Neuronal stem cell (in vitro differentiated cells): ENCODE measurements at regions not wholly inside any gene's neighbourhood (a gene's known extent, or its start where the extent isn't known, plus 50 kb on each side); places are given as distances from the start of the nearest gene placed in this dataset.
"Not testable (repeated sequence)": the region's sequence is repeated elsewhere in the genome, so short reads cannot be mapped to it uniquely, and the experiment has no call there.

Source experiments
- DNase-seq: peaks from one replicate; pipeline ENCODE4 v3.0.0-alpha.2; 2013; ENCODE audit warnings: low spot score
- H2AFZ ChIP-seq: one replicate; pipeline ENCODE4 v1.6.1; 2013; ENCODE audit warnings: mild to moderate bottlenecking, low read length, inconsistent platforms
- H2AK5ac ChIP-seq: 2 replicates; pipeline ENCODE4 v1.6.1; 2013; ENCODE audit warnings: low read depth, mild to moderate bottlenecking, inconsistent platforms, low read length, moderate library complexity, mixed read lengths
- H2BK120ac ChIP-seq: 2 replicates; pipeline ENCODE4 v1.6.1; 2013; ENCODE audit warnings: low read depth, mild to moderate bottlenecking, inconsistent platforms, low read length, moderate library complexity, mixed read lengths
- H2BK12ac ChIP-seq: one replicate; pipeline ENCODE4 v1.6.1; 2013; ENCODE audit warnings: low read length, inconsistent platforms
- H2BK15ac ChIP-seq: 2 replicates; pipeline ENCODE4 v1.6.1; 2013; ENCODE audit warnings: mild to moderate bottlenecking, low read length, inconsistent platforms, mixed read lengths
- H2BK5ac ChIP-seq: one replicate; pipeline ENCODE4 v1.6.1; 2013; ENCODE audit warnings: inconsistent platforms, mild to moderate bottlenecking, low read length, moderate library complexity
- H3K14ac ChIP-seq: one replicate; pipeline ENCODE4 v1.6.1; 2013; ENCODE audit warnings: low read length, inconsistent platforms
- H3K18ac ChIP-seq: 2 replicates; pipeline ENCODE4 v1.6.1; 2013; ENCODE audit warnings: low read length, inconsistent platforms
- H3K23ac ChIP-seq: 2 replicates; pipeline ENCODE4 v1.6.1; 2013; ENCODE audit warnings: low read depth, mild to moderate bottlenecking, mixed read lengths, low read length, inconsistent platforms; ENCODE audit not compliant: poor library complexity
- H3K27ac ChIP-seq: replicated peaks from 3 replicates; pipeline ENCODE4 v1.5.1; 2013; ENCODE audit warnings: low read length, inconsistent platforms
- H3K27me3 ChIP-seq, 3 experiments: 2 replicates each; pipeline ENCODE4 v1.6.1; 2013; ENCODE audit warnings: low read length in 3 of 3, mild to moderate bottlenecking in 2 of 3, inconsistent platforms in 1 of 3, low read depth in 1 of 3, mixed read lengths in 1 of 3, moderate library complexity in 1 of 3; ENCODE audit not compliant: control insufficient read depth in 3 of 3, insufficient read depth in 3 of 3
- H3K36me3 ChIP-seq, 2 donors: replicated peaks in 1 of 2; 2 replicates each; pipeline ENCODE4 v1.6.1; 2013; ENCODE audit warnings: low read length in 2 of 2; ENCODE audit not compliant: control insufficient read depth in 2 of 2, insufficient read depth in 2 of 2
- H3K4ac ChIP-seq: 2 replicates; pipeline ENCODE4 v1.6.1; 2013; ENCODE audit warnings: inconsistent platforms, mild to moderate bottlenecking, low read length, moderate library complexity
- H3K4me1 ChIP-seq, 2 donors: 1 replicate in 1 of 2; 2 replicates in 1 of 2; pipeline ENCODE4 v1.6.1; 2013; ENCODE audit warnings: low read length in 2 of 2, low read depth in 1 of 2; ENCODE audit not compliant: control insufficient read depth in 2 of 2, insufficient read depth in 1 of 2
- H3K4me2 ChIP-seq: one replicate; pipeline ENCODE4 v1.6.1; 2013; ENCODE audit warnings: mild to moderate bottlenecking, low read length, inconsistent platforms; ENCODE audit not compliant: insufficient read depth, poor library complexity, severe bottlenecking
- H3K4me3 ChIP-seq, 2 donors: 2 replicates each; pipeline ENCODE4 v1.5.1; 2013; ENCODE audit warnings: low read length in 2 of 2, mild to moderate bottlenecking in 2 of 2, inconsistent platforms in 1 of 2, moderate library complexity in 1 of 2
- H3K79me1 ChIP-seq: one replicate; pipeline ENCODE4 v1.6.1; 2013; ENCODE audit warnings: low read depth, mild to moderate bottlenecking, inconsistent platforms, low read length, moderate library complexity
- H3K9ac ChIP-seq: one replicate; pipeline ENCODE4 v1.6.1; 2013; ENCODE audit warnings: mild to moderate bottlenecking, low read depth, low read length, inconsistent platforms; ENCODE audit not compliant: poor library complexity
- H3K9me3 ChIP-seq, 2 donors: replicated peaks in 1 of 2; 2 replicates each; pipeline versions ENCODE3 to v1.6.1; 2013; ENCODE audit warnings: low read length in 2 of 2, mild to moderate bottlenecking in 2 of 2, inconsistent platforms in 1 of 2, low read depth in 1 of 2, mixed read lengths in 1 of 2, moderate library complexity in 1 of 2; ENCODE audit not compliant: control insufficient read depth in 2 of 2, insufficient read depth in 1 of 2
- H4K8ac ChIP-seq: one replicate; pipeline ENCODE4 v1.6.1; 2013; ENCODE audit warnings: low read depth, mild to moderate bottlenecking, inconsistent platforms, low read length, moderate library complexity
- H4K91ac ChIP-seq: one replicate; pipeline ENCODE4 v1.6.1; 2013; ENCODE audit warnings: low read length, low read depth, mild to moderate bottlenecking, inconsistent platforms; ENCODE audit not compliant: poor library complexity
- WGBS, 2 donors: extraction: QIAGEN DNeasy Blood & Tissue Kit; methylation state at CpG; one replicate each; pipeline ENCODE4 v1.1.7; 2013; ENCODE audit warnings: missing lambda C conversion rate in 2 of 2, mixed read lengths in 1 of 2; ENCODE audit not compliant: insufficient read length in 2 of 2, insufficient replicate concordance in 1 of 2; ENCODE audit errors: extremely low coverage in 2 of 2; 5-methylcytosine and 5-hydroxymethylcytosine counted together

- H3K23ac ChIP-seq, H3K27ac ChIP-seq, H3K27me3 ChIP-seq, H4K8ac ChIP-seq, H3K4me2 ChIP-seq, H3K9me3 ChIP-seq, H3K36me3 ChIP-seq, H2BK120ac ChIP-seq, DNase-seq, H3K18ac ChIP-seq, H3K79me1 ChIP-seq, H3K14ac ChIP-seq, H2AFZ ChIP-seq, H2BK15ac ChIP-seq, H2BK5ac ChIP-seq, H3K4me3 ChIP-seq, H2AK5ac ChIP-seq, H4K91ac ChIP-seq, H3K9ac ChIP-seq, H3K4ac ChIP-seq, H3K4me1 ChIP-seq, H2BK12ac ChIP-seq: not testable (repeated sequence)
- no CpG with 5 or more reads among the region's 5 CpGs for WGBS, 2 donors
Observed at GRCh38 chr14:29414931-29415330, 512.7 kb downstream of the PRKD1 start.

DNA sequence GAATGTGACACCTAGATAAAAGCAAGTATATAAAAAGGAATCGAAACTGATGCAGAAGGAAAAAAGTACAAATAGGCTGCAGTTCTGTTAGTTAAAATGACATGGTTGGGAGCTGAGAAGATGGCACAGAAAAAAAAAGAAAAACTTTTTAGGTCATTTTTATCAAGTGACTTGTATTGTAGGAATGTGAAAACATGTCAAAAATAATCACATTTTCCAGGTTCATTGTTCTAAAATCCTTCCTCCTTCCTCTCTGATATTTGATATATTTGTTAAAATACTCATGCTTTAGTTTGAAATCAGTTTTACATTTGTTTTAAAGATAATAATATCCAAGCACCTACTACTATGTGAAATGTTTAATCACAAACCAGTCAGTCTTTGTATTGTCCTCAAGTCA is 507.9 kb downstream of the PRKD1 start:
- Histone ChIP-seq H2BK15ac (no peak overlapping the region), H2BK12ac (no peak overlapping the region), H3K14ac (no peak overlapping the region), H3K4ac (no peak overlapping the region), H2BK120ac (no peak overlapping the region), H2BK5ac (no peak overlapping the region), H3K27me3 (no peaks in the 10 kb centered on the region), H3K4me2 (no peak overlapping the region), H3K18ac (no peak overlapping the region), H3K23ac (no peak overlapping the region), H4K8ac (no peak overlapping the region), H3K4me1 (no peaks in the 10 kb centered on the region), H3K27ac (no peak overlapping the region), H3K4me3 (no peak overlapping the region), H3K9me3 (no peaks in the 10 kb centered on the region), H4K91ac (no peak overlapping the region), H2AFZ (no peak overlapping the region), H2AK5ac (no peak overlapping the region), H3K9ac (no peak overlapping the region), H3K36me3 (no peaks in the 10 kb centered on the region), H3K79me1 (no peaks in the 10 kb centered on the region)
- WGBS, 2 donors, result no CpG with 5 or more reads among the region's 1 CpG
- no peak for DNase-seq

DNA sequence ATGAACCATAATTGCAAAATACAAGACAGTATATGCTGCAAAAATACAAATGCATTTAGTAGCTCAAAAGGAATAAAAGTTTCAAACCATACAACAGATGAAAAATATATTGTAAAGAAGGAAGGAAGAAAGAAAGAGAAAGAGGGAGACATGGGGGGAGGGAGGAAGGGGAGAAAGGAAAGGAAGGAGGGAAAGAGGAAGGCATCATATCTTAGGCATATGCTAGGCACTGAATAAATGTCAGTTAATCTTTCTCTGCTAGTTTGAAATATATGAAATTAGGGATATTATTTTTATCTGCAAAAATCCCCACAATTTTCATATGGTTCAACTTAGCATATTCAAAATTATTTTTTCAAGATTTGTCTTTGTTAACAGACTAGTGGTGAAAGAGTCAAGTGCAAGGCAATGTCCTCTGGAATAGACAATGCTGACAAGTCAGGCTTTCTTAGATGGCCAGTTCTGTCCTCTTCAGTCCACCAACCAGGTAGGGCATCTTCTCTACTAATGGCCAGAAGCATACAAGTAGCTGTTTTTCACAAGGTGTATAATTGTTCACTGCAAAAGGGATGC is 506.4 kb downstream of the PRKD1 start:
- no peak overlapping the region for H4K8ac ChIP-seq
- H2BK5ac ChIP-seq, result no peak overlapping the region
- no peak overlapping the region for H2AFZ ChIP-seq
- no peaks in the 10 kb centered on the region for H3K4me1 ChIP-seq
- H3K4ac ChIP-seq, result no peak overlapping the region
- no peaks in the 10 kb centered on the region for H3K79me1 ChIP-seq
- no peak overlapping the region for H3K4me2 ChIP-seq
- H3K9me3 ChIP-seq, result no peaks in the 10 kb centered on the region
- no peaks in the 10 kb centered on the region for H3K27me3 ChIP-seq
- no peak overlapping the region for H4K91ac ChIP-seq
- no peaks in the 10 kb centered on the region for H3K36me3 ChIP-seq
- H3K9ac ChIP-seq, result no peak overlapping the region
- no peak overlapping the region for H3K27ac ChIP-seq
- no peak overlapping the region for H3K18ac ChIP-seq
- no peak overlapping the region for H2BK15ac ChIP-seq
- no peak overlapping the region for H3K14ac ChIP-seq
- no peak overlapping the region for H3K4me3 ChIP-seq
- no peak overlapping the region for H2BK12ac ChIP-seq
- DNase-seq, result no peak
- H2BK120ac ChIP-seq, result no peak overlapping the region
- no peak overlapping the region for H3K23ac ChIP-seq
- H2AK5ac ChIP-seq, result no peak overlapping the region

GRCh38 chr14:29425705-29426482 is 501.8 kb downstream of the PRKD1 start:
- whole genome bisulfite sequencing, 2 donors, result no CpG with 5 or more reads among the region's 5 CpGs
- H3K23ac ChIP-seq, result no peak overlapping the region
- H3K4ac ChIP-seq, result no peak overlapping the region
- no peaks in the 10 kb centered on the region for H3K36me3 ChIP-seq
- H3K4me3 ChIP-seq, result no peak overlapping the region
- no peak overlapping the region for H2BK5ac ChIP-seq
- H3K79me1 ChIP-seq, result no peaks in the 10 kb centered on the region
- H2AK5ac ChIP-seq, result no peak overlapping the region
- H3K9me3 ChIP-seq, result no peaks in the 10 kb centered on the region
- H2BK15ac ChIP-seq, result no peak overlapping the region
- H3K4me1 ChIP-seq, result no peaks in the 10 kb centered on the region
- H3K4me2 ChIP-seq, result no peak overlapping the region
- H3K9ac ChIP-seq, result no peak overlapping the region
- H4K8ac ChIP-seq, result no peak overlapping the region
- no peak overlapping the region for H3K18ac ChIP-seq
- H3K27ac ChIP-seq, result no peak overlapping the region
- no peak overlapping the region for H3K14ac ChIP-seq
- H2BK12ac ChIP-seq, result no peak overlapping the region
- no peak overlapping the region for H2BK120ac ChIP-seq
- H3K27me3 ChIP-seq, result no peaks in the 10 kb centered on the region
- no peak overlapping the region for H4K91ac ChIP-seq
- DNase-seq, result no peak
- no peak overlapping the region for H2AFZ ChIP-seq
